Right lung (tissue), 2 donors: ENCODE measurements at regions not wholly inside any gene's neighbourhood (a gene's known extent, or its start where the extent isn't known, plus 50 kb on each side); places are given as distances from the start of the nearest gene placed in this dataset.

Experiments used
- DNase-seq, 2 donors: peaks; one replicate each; pipeline ENCODE4 v3.0.0-alpha.2; 2013

GRCh38 chr6:99073223-99073622 is 125.5 kb upstream of the FBXL4 start:
- no peak for DNase-seq

GRCh38 chr6:99066044-99066443 is 118.3 kb upstream of the FBXL4 start:
- DNase-seq, result no peak

GRCh38 chr6:99064834-99065233 is 117.1 kb upstream of the FBXL4 start:
- no peak for DNase-seq

- no peak for DNase-seq
Observed at GRCh38 chr6:99036672-99037071, 88.9 kb upstream of the FBXL4 start.

- no peak for DNase-seq
Observed at GRCh38 chr6:99032396-99032795, 84.7 kb upstream of the FBXL4 start.

GRCh38 chr6:99031957-99032356 is 84.2 kb upstream of the FBXL4 start:
- no peak for DNase-seq

- no peak for DNase-seq
Observed at GRCh38 chr6:99030915-99031314, 83.2 kb upstream of the FBXL4 start.

- no peak for DNase-seq
Observed at GRCh38 chr6:99026135-99026534, 78.4 kb upstream of the FBXL4 start.

- DNase-seq, result no peak
Observed at GRCh38 chr6:99024089-99024488, 76.3 kb upstream of the FBXL4 start.

- no peak for DNase-seq
Observed at GRCh38 chr6:99022039-99022609, 74.4 kb upstream of the FBXL4 start.

GRCh38 chr6:99019381-99019780 is 71.6 kb upstream of the FBXL4 start:
- no peak for DNase-seq

GRCh38 chr6:99017150-99017549 is 69.4 kb upstream of the FBXL4 start:
- no peak for DNase-seq

- no peak for DNase-seq
Observed at GRCh38 chr6:99016355-99016754, 68.6 kb upstream of the FBXL4 start.

GRCh38 chr6:99014061-99014460 is 66.3 kb upstream of the FBXL4 start:
- DNase-seq, result no peak

GRCh38 chr6:99013661-99014060 is 65.9 kb upstream of the FBXL4 start:
- DNase-seq, result no peak

GRCh38 chr6:99013145-99013544 is 65.4 kb upstream of the FBXL4 start:
- no peak for DNase-seq

- no peak for DNase-seq
Observed at GRCh38 chr6:99011151-99011550, 63.4 kb upstream of the FBXL4 start.

- peak; percentile 2 to 12 for DNase-seq
Observed at GRCh38 chr6:99002831-99003230, 55.1 kb upstream of the FBXL4 start.

GRCh38 chr6:98998103-98998502 is 50.4 kb upstream of the FBXL4 start:
- DNase-seq, result no peak
